ENCODE measurements at regions not wholly inside any gene's neighbourhood (a gene's known extent, or its start where the extent isn't known, plus 50 kb on each side); places are given as distances from the start of the nearest gene placed in this dataset.
"Not testable (repeated sequence)": the region's sequence is repeated elsewhere in the genome, so short reads cannot be mapped to it uniquely, and the experiment has no call there.

DNA sequence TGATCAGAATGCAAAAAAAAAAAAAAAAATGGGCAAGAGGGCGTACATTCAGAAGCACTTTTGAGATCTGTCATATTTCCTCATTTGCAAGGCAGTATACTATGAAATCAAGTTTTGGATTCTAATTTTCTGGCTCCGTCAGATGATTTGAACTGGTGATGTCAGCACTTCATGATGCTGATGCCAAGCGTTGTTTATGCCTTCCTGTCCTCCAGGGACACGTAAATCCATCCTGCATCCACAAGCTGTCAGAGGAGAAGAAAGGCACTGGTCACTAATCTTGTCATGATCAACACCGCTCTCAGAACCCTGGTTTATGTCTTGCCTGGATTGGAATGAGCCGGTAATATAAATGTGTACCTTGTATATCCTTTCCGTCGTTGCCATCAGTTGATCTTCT is 152.1 kb upstream of the EPHA3 start:
- DNase-seq = no peak
- ATAC-seq = no peak

DNA sequence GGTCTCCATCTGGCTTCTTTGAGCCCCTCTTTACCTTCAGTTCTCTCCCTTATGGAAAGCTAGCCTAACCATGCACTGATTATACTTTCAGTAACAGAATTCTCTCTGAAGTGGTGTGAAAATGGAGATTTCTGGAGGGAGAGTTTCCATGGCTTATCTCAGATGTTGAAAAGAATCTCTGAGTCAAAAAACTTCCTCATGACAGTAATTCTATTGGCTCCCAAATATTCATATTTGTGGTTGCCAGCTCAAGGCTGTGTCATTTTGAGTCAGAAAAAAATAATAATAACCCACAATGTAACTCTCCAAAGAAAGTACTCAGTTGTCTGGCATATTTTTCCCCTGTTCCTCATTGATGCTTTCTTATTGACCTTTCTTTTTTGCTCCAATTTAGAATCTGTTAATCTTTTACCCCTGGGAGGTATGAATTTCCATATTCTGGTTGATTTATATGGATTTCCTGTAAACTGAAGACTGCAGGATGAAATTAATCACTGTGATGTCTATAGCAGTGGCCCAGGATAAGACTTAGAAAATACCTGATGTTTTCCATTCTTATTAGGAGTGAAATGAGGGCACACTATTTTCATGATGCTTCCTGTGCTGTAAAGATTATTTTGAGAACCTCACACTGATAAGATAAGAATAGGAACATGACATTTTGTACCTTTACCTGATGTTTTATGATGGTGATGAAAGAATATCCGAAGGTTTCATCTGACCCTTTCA is 149.5 kb upstream of the EPHA3 start:
- DNase-seq (no peak), ATAC-seq (no peak)

- DNase-seq (no peak), ATAC-seq (no peak)
These were observed 147.4 kb upstream of the EPHA3 start for GRCh38 chr3:88960019-88960418.

- ATAC-seq = no peak
- DNase-seq = no peak
These were observed 144.4 kb upstream of the EPHA3 start for GRCh38 chr3:88963003-88963402.

DNA sequence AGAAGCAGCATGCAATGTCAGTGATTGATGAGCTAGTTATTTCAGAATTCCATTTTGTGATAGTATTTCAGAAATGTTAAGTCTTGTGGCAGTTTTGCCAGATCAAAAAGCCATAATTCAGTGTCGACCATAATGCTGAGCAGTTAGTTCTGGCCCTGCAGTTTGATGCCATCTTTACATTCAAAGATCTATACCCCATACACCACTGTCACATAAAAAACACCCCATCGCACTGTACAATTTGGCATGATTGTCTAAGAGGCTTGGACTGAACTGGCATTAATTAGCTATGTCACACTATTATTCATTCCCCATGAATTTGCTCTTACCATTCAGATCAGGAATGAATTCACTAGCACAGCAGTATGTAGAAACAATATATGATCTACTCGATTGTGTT is 127.7 kb upstream of the EPHA3 start:
- DNase-seq (no peak), ATAC-seq (no peak)

GRCh38 chr3:88983458-88983857 is 124.0 kb upstream of the EPHA3 start:
- no peak for ATAC-seq
- DNase-seq = no peak

DNA sequence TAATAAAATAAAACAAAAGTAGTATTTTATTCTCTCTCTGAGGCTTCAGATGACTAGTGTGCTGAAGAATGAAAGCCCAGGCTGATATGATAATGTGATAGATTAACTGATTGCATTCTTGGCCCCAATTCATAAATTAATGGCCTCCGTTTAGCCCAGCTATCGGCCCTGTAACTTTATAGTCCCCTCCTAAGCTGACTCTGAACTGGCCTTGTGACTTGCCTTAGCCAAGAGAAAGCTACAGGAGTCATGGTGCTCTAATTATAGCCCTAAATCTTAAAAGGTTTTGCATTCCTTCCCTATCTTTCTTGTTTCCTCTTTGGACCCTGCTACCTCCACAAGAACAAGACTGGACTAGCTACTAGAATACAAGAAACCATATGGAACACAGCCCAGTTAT is 123.2 kb upstream of the EPHA3 start:
- DNase-seq = no peak

GRCh38 chr3:88984832-88985231 is 122.6 kb upstream of the EPHA3 start:
- DNase-seq = no peak

More for the DNA sequence above, 123.2 kb upstream of the EPHA3 start:
- ATAC-seq = no peak

GRCh38 chr3:88985491-88985890 is 121.9 kb upstream of the EPHA3 start:
- no peak for DNase-seq

More at GRCh38 chr3:88984832-88985231, 122.6 kb upstream of the EPHA3 start:
- ATAC-seq = no peak

GRCh38 chr3:88986834-88987233 is 120.6 kb upstream of the EPHA3 start:
- DNase-seq (no peak), ATAC-seq (no peak)

More at GRCh38 chr3:88985491-88985890, 121.9 kb upstream of the EPHA3 start:
- no peak for ATAC-seq

- DNase-seq = no peak
- no peak for ATAC-seq
These were observed 119.6 kb upstream of the EPHA3 start for GRCh38 chr3:88987776-88988175.

- ATAC-seq = no peak
These were observed 118.5 kb upstream of the EPHA3 start for GRCh38 chr3:88988906-88989305.

GRCh38 chr3:88991496-88991895 is 115.9 kb upstream of the EPHA3 start:
- ATAC-seq (no peak), DNase-seq (no peak)

More at GRCh38 chr3:88988906-88989305, 118.5 kb upstream of the EPHA3 start:
- DNase-seq = no peak

DNA sequence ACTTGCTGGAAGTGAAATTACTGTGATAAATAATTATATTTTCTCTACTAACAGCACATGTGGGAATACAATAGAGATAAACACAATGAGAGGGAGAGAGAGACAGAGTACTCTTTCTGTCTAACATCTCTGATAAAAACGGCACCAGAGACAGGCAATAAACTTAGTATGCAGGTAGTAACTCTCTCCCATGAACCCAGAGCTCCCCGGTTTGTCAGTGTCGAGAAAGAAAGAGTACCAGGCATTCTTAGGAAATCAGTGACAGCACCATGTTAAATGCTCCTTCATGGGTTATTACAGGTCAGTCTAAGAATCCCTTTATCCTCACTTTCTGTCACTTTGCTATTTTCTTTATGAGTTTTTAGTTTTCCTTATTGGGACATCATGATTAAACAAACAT is 110.7 kb upstream of the EPHA3 start:
- no peak for ATAC-seq
- no peak for DNase-seq

GRCh38 chr3:88997260-88997659 is 110.2 kb upstream of the EPHA3 start:
- no peak for DNase-seq
- ATAC-seq = no peak

- DNase-seq (no peak), ATAC-seq (no peak)
These were observed 106.5 kb upstream of the EPHA3 start for GRCh38 chr3:89000886-89001285.

- DNase-seq = no peak
- ATAC-seq = no peak
These were observed 105.2 kb upstream of the EPHA3 start for GRCh38 chr3:89002191-89002590.

- DNase-seq (no peak), ATAC-seq (no peak)
These were observed 93.9 kb upstream of the EPHA3 start for GRCh38 chr3:89013536-89013935.

DNA sequence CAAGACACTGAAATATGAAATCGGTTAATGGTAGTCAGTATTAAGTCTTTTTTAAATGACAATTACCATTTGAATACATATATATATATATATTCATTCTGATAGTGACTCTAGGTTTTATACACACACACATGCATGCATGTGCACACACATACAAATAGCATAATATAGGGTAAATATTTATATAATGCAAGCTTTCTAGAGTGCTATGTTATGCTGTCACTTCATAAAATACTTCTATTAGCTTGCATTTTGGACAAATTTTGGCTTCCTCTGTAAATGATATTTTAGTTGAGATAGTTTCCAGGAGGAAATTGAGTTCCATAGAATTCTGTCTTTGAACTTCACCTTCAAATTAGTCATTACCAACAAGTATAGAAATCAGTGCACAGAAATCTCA is 89.9 kb upstream of the EPHA3 start:
- no peak for ATAC-seq
- no peak for DNase-seq

GRCh38 chr3:89025185-89025584 is 82.2 kb upstream of the EPHA3 start:
- no peak for DNase-seq
- no peak for ATAC-seq

GRCh38 chr3:89032346-89033013 is 74.9 kb upstream of the EPHA3 start:
- ATAC-seq = no peak
- DNase-seq = no peak

DNA sequence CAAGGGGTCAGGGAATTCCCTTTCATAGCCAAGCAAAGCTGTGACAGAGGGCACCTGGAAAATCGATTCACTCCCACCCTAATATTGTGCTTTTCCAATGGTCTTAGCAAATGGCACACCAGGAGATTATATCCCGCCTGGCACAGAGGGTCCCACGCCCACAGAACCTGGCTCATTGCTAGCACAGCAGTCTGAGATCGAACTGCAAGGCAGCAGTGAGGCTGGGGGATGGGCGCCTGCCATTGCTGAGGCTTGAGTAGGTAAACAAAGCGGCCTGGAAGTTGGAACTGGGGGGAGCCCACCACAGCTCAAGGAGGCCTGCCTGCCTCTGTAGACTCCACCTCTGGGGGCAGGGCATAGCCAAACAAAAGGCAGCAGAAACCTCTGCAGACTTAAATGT is 72.7 kb upstream of the EPHA3 start:
- ATAC-seq, DNase-seq: not testable (repeated sequence)

DNA sequence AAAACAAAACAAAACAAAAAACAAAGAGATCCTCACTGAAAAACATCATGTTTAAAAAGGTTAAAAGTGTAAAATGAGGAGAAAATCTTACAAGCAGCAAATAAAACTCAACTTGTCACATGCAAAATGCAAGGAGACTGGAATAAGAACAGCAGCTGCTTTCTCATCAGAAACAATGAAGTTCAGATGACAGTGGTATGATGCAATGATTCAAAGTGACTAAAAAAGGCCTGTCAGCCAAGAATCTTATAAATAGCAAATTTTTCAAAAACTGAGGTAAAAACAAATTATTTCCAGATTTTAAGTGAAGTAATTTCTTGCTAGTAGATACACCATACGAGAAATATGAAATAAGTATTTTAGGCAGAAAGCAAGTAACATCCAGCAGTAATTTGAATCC is 68.6 kb upstream of the EPHA3 start:
- ATAC-seq (no peak), DNase-seq (no peak)
